ENCODE measurements at regions not wholly inside any gene's neighbourhood (a gene's known extent, or its start where the extent isn't known, plus 50 kb on each side); places are given as distances from the start of the nearest gene placed in this dataset.

GRCh38 chr1:14049965-14050364 lies 350.0 kb downstream of the PRDM2 start:
- no peak overlapping the region for H3K27ac ChIP-seq
- DNase-seq (ENCODE audit: low spot score): no peak
- TF ChIP-seq CTCF (IDR thresholded peaks at IDR 0.05): no peak
- H3K4me3 ChIP-seq: no peak overlapping the region

GRCh38 chr1:14055442-14056223 lies 355.6 kb downstream of the PRDM2 start:
- no peak for TF ChIP-seq CTCF (IDR thresholded peaks at IDR 0.05)
- no peak for DNase-seq (ENCODE audit: low spot score)
- Histone ChIP-seq H3K27ac (no peak overlapping the region), H3K4me3 (no peak overlapping the region)

- Histone ChIP-seq H3K4me3 (no peak overlapping the region), H3K27ac (no peak overlapping the region)
- no peak for TF ChIP-seq CTCF (IDR thresholded peaks at IDR 0.05)
- no peak for DNase-seq (ENCODE audit: low spot score)
Observed at GRCh38 chr1:14057640-14058039, 357.7 kb downstream of the PRDM2 start.

GRCh38 chr1:14061204-14061603 lies 361.2 kb downstream of the PRDM2 start:
- no peak overlapping the region for H3K27ac ChIP-seq
- no peak for TF ChIP-seq CTCF (IDR thresholded peaks at IDR 0.05)
- no peak overlapping the region for H3K4me3 ChIP-seq
- DNase-seq (ENCODE audit: low spot score): no peak

- Histone ChIP-seq H3K4me3 (no peak overlapping the region), H3K27ac (no peak overlapping the region)
- no peak for TF ChIP-seq CTCF (IDR thresholded peaks at IDR 0.05)
- DNase-seq (ENCODE audit: low spot score): no peak
Observed at GRCh38 chr1:14061722-14062121, 361.7 kb downstream of the PRDM2 start.

- Histone ChIP-seq H3K27ac (no peak overlapping the region), H3K4me3 (no peak overlapping the region)
- TF ChIP-seq CTCF (IDR thresholded peaks at IDR 0.05): no peak
- no peak for DNase-seq (ENCODE audit: low spot score)
Observed at GRCh38 chr1:14062669-14063068, 362.7 kb downstream of the PRDM2 start.
